ENCODE measurements at regions not wholly inside any gene's neighbourhood (a gene's known extent, or its start where the extent isn't known, plus 50 kb on each side); places are given as distances from the start of the nearest gene placed in this dataset.

DNA sequence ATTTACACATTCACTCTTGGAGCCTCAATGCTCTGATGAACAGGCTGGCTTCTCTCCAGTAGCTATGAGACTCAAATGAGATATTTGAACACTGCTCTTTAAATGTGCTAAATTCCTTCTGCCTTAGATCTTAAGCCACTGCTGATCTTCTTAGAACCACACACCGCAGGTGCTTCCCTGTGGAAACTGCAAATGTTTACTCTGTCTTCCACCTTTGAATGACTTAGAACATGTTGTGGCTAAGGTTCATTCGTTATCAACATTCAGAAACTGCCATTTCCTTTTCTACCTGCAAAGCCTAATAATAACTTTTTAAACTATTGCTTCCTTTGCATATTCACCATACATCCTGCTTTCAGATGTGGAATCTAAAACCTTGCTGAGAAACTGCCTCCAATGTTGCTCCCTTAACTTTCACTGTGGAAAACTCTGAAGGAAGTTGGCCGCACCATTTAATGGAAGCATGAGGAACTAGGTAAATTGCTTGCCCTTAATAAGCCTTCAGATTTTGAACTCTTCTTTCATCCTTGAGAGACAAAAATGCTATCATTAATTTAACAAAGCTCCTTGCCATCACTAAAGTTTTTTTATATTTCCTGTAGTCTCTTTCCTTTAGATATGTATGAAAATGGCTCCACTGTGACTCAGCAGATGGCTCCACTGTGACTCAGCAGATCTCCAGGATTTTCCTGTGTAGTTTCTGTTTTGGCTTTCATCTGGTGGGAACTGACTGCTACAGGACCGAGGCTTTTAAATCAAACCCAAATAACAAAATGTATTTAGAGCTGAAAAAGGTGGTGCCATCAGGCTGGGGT, 143.8 kb downstream of the TNFSF18 start:
- TF ChIP-seq CTCF (IDR thresholded peaks at IDR 0.05), result no peak

DNA sequence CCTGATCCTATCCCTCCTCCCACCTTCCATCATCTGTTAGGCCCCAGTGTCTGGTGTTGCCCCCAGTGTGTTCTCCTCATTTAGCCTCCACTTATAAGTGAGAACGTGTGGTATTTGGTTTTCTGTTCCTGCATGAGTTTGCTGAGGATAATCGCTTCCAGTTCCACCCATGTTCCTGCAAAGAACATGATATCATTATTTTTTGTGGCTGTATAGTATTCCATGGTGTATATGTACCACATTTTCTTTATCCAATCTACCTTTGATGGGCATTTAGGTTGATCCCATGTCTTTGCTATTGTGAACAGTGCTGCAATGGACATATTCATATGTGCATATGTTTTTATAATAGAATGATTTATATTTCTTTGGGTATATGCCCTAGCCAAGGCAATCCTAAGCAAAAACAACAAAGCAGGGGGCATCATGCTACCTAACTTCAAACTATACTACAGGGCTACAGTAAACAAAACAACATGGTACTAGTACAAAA, 142.9 kb downstream of the TNFSF18 start:
- no peak for TF ChIP-seq CTCF (IDR thresholded peaks at IDR 0.05)

GRCh38 chr1:172909606-172910326, 141.0 kb downstream of the TNFSF18 start:
- TF ChIP-seq CTCF (IDR thresholded peaks at IDR 0.05), result no peak

DNA sequence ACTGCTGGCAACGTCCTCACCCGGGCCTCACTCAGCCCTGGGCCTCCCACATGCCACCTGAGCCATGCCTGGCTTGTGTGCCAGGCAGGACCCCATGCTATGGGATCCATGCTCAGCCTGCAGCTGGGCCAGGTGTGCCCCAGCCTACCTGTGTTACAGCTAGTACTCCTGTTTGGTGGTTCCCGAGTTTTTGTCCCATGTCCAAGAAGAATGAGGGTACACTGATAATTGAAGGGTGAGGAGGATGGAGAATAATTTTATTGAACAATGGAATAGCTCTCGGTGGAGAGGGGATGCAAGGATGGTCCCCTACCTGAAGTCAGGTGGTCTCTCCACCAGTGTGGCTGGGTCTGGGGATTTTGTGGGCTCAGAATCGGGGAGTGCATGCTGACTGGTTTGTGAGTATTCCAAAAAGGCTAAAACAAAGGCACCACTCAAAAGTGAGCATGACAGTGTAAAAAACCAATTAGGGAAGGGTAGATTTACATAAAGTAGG, 137.9 kb downstream of the TNFSF18 start:
- no peak for TF ChIP-seq CTCF (IDR thresholded peaks at IDR 0.05)

DNA sequence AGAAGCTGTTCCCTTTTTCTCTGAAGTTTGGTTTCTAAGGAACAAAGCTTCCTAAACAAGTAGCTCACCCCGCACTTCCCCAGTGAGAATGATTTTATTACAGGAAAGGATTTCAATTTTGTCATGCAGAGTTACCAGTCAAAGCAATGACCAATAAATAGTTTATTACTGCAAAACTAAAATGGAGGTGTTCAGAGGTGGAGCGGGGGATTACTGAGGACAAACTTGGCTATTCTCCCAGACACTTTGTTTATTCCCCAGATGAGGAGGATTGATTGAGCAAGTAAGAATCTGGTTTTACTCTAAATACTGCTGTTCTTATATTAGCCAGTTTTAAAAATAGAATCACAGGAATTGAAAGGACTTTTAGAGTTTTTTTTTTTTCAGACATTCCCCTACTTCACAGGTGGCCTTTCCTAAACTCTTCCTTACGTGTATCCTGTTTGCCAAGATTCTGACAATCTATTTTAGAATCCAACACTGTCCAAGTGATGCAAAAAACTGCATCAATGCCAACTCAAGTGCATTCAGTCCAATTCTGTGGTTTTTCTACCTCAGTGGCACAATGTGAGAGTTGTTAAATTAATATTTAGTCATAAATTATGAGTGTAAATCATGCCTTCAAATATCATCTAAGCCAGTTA, 136.1 kb downstream of the TNFSF18 start:
- no peak for TF ChIP-seq CTCF (IDR thresholded peaks at IDR 0.05)

DNA sequence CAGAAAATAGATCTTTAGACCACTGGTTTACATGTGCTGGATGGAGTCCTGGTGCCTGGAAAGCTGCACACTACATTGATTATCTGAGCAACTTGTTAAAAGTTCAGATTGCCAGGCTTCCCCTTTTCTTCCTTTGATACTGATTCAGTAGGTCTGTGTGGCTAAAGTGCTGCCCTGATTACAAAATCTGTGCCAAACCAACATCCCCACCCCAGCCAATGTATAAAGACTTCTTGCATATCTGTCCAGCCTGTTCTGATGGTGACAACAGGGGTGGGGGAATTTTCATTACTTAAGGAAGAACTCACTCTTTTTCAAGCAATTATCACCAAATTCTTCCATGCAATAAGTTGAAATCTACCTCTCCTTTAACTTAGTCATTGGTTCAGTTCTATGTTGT, 135.5 kb downstream of the TNFSF18 start:
- TF ChIP-seq CTCF (IDR thresholded peaks at IDR 0.05), result no peak

DNA sequence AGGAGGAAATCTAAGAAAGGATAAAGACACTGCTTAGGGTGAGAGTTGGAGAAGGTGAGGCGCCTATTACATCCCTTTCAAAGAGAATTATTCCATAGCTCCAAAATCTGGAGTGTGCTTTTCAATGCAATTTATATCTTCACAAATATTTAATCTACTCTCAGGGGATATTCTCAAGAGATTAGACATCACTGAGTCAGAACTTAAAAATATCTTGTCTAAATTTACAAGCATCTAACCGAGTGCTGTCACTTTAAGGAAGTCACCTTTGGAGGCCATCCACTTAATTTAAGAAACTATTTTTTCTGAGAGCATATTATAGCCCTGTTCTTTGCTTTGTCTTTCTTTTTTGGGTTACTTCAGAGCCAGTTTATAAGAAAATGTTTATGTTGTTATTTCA, 134.6 kb downstream of the TNFSF18 start:
- TF ChIP-seq CTCF (IDR thresholded peaks at IDR 0.05), result no peak

Measured in LNCAP (cell line).